K562 (cell line): ENCODE measurements at regions not wholly inside any gene's neighbourhood (a gene's known extent, or its start where the extent isn't known, plus 50 kb on each side); places are given as distances from the start of the nearest gene placed in this dataset.

Experiments used
- ATAC-seq: fragments of 200-7000 bp; cut with Tn5 transposase; 3 replicates; pipeline ENCODE4 v1.9.1; 2020; ENCODE audit warnings: moderate library complexity
- BruUV-seq: library from RNA; stranded (reverse); fragments of 400-500 nt; replicated peaks from 2 replicates; lab custom pipeline; 2021; lab: Mats Ljungman, UMichigan
- CTCF ChIA-PET: fragments of 300-600 bp; formaldehyde crosslinking; extraction: SDS; loops from one replicate; lab custom pipeline; 2021; ENCODE audit warnings: low intra/inter-chr PET ratio; lab: Yijun Ruan, JAX
- POLR2A ChIA-PET: fragments of 300-600, 350-650 bp; sonication (Branson Sonifier 250); formaldehyde crosslinking; extraction: SDS; loops from one replicate; lab custom pipeline; 2021; ENCODE audit warnings: antibody characterized with exemption, inconsistent platforms; lab: Yijun Ruan, JAX
- DNase-seq, 4 experiments: peaks; one replicate each; pipeline versions ENCODE4 v3.0.0 to v3.0.0-alpha.2; 2011 to 2018; ENCODE audit warnings: low spot score in 3 of 4, mixed read lengths in 3 of 4; ENCODE audit errors: extremely low read depth in 1 of 4
- FAIRE-seq: peaks from 2 replicates; lab custom pipeline; 2011; peaks lifted over from hg19 to GRCh38; lab: Jason Lieb, UNC
- H2AFZ ChIP-seq: 2 replicates; pipeline ENCODE4 v1.6.0; 2011; ENCODE audit warnings: low read depth, low read length, control low read depth, inconsistent platforms
- H3K27ac ChIP-seq: fragments of 200-600 bp; 3 replicates; pipeline ENCODE4 v1.8.0; 2011; ENCODE audit warnings: low read depth, mild to moderate bottlenecking, control low read depth, inconsistent platforms, low read length, moderate library complexity, mixed read lengths; ENCODE audit errors: extremely low read depth
- H3K27me3 ChIP-seq, 2 experiments: fragments of 300-600 bp in 1 of 2; 2 replicates in 1 of 2; 3 replicates in 1 of 2; pipeline versions ENCODE4 v1.6.0 to v1.8.0; 2011; ENCODE audit warnings: inconsistent platforms in 2 of 2, low read length in 2 of 2, mild to moderate bottlenecking in 1 of 2, mixed read lengths in 1 of 2, moderate library complexity in 1 of 2; ENCODE audit not compliant: control insufficient read depth in 2 of 2, insufficient read depth in 2 of 2
- H3K36me3 ChIP-seq: fragments of 300-600 bp; 3 replicates; pipeline ENCODE4 v1.8.0; 2011; ENCODE audit warnings: mild to moderate bottlenecking, low read length, inconsistent platforms; ENCODE audit not compliant: control insufficient read depth, insufficient read depth
- H3K4me1 ChIP-seq, 2 experiments: fragments of 200-600 bp in 1 of 2; replicated peaks in 1 of 2; 2 replicates in 1 of 2; 3 replicates in 1 of 2; pipeline versions ENCODE4 v1.5.1 to v1.8.0; 2011; ENCODE audit warnings: inconsistent platforms in 2 of 2, low read length in 2 of 2, mild to moderate bottlenecking in 1 of 2, mixed read lengths in 1 of 2, moderate library complexity in 1 of 2; ENCODE audit not compliant: control insufficient read depth in 2 of 2, insufficient read depth in 2 of 2
- H3K4me2 ChIP-seq: 2 replicates; pipeline ENCODE4 v1.6.1; 2011; ENCODE audit warnings: low read length, control low read depth, inconsistent platforms, mixed read lengths; ENCODE audit not compliant: insufficient read depth
- H3K4me3 ChIP-seq: fragments of 200-600 bp; sonication (generic), shearing (Covaris generic); 2 replicates; pipeline ENCODE4 v1.5.1; 2016; ENCODE audit warnings: control low read depth, inconsistent platforms
- H3K79me2 ChIP-seq: fragments of 200-600 bp; 3 replicates; pipeline ENCODE4 v1.8.0; 2011; ENCODE audit warnings: low read length, inconsistent platforms; ENCODE audit not compliant: control insufficient read depth, insufficient read depth
- H3K9ac ChIP-seq, 2 experiments: 2 replicates each; pipeline versions ENCODE4 v1.6.0 to v1.6.1; 2011; ENCODE audit warnings: low read depth in 2 of 2, low read length in 2 of 2, control low read depth in 1 of 2, inconsistent platforms in 1 of 2, mild to moderate bottlenecking in 1 of 2, mixed read lengths in 1 of 2; ENCODE audit not compliant: insufficient read depth in 1 of 2
- H3K9me1 ChIP-seq: one replicate; pipeline ENCODE4 v1.6.0; 2011; ENCODE audit warnings: inconsistent platforms, mild to moderate bottlenecking, low read length, moderate library complexity; ENCODE audit not compliant: control insufficient read depth, insufficient read depth
- H3K9me3 ChIP-seq: replicated peaks from 2 replicates; pipeline ENCODE4 v1.5.1; 2011; ENCODE audit warnings: low read depth, low read length, inconsistent platforms; ENCODE audit not compliant: control insufficient read depth, insufficient read depth
- H4K20me1 ChIP-seq: replicated peaks from 2 replicates; pipeline ENCODE4 v1.6.1; 2011; ENCODE audit warnings: low read length, inconsistent platforms, mixed read lengths; ENCODE audit not compliant: control insufficient read depth, insufficient read depth
- CBFB ChIP-seq: sonication (generic); formaldehyde crosslinking; IDR thresholded peaks from 2 replicates; pipeline ENCODE4 v1.4.0; 2020; ENCODE audit warnings: mild to moderate bottlenecking, missing genetic modification reagents
- DACH1 ChIP-seq: fragments of 450-650 bp; IDR thresholded peaks from 2 replicates; pipeline ENCODE4 v1.6.1; 2018; ENCODE audit not compliant: partially characterized antibody
- FOXP1 ChIP-seq: sonication (generic); formaldehyde crosslinking; IDR thresholded peaks from 2 replicates; pipeline ENCODE4 v1.8.0; 2022; ENCODE audit warnings: mild to moderate bottlenecking, missing genetic modification reagents
- HMG20B ChIP-seq: fragments of 250-450 bp; sonication (Bioruptor Pico); IDR thresholded peaks from 2 replicates; pipeline ENCODE4 v1.5.0; 2021; ENCODE audit warnings: mild to moderate bottlenecking
- HOXB6 ChIP-seq: fragments of 250-450 bp; sonication (Bioruptor Pico); IDR thresholded peaks from 2 replicates; pipeline ENCODE4 v1.5.1; 2022; ENCODE audit warnings: mild to moderate bottlenecking, borderline replicate concordance
- JUN ChIP-seq, 2 experiments: sonication (generic) in 1 of 2; formaldehyde crosslinking in 1 of 2; IDR thresholded peaks; 2 replicates each; pipeline versions ENCODE4 v1.6.1 to v1.8.0; 2012 to 2022; ENCODE audit warnings: borderline replicate concordance in 2 of 2, mild to moderate bottlenecking in 2 of 2, improper control_type of control experiment in 1 of 2, low read depth in 1 of 2, low read length in 1 of 2, missing genetic modification reagents in 1 of 2
- KDM5B ChIP-seq: fragments of 200-600 bp; sonication (generic); IDR thresholded peaks from 2 replicates; pipeline ENCODE4 v1.6.1; 2012; ENCODE audit warnings: low read depth, mild to moderate bottlenecking, moderate library complexity, low read length, control low read depth, inconsistent platforms; ENCODE audit not compliant: insufficient replicate concordance
- MEIS2 ChIP-seq: fragments of 450-650 bp; IDR thresholded peaks from 2 replicates; pipeline ENCODE4 v1.6.1; 2014; ENCODE audit warnings: mild to moderate bottlenecking; ENCODE audit not compliant: partially characterized antibody
- TCF3 ChIP-seq: sonication (generic); formaldehyde crosslinking; IDR thresholded peaks from 2 replicates; pipeline ENCODE4 v1.4.0; 2020; ENCODE audit warnings: mild to moderate bottlenecking, missing genetic modification reagents
- TCF7 ChIP-seq: sonication (generic); IDR thresholded peaks from 2 replicates; pipeline ENCODE4 v1.6.1; 2016; ENCODE audit warnings: antibody characterized with exemption, borderline replicate concordance
- ZC3H11A ChIP-seq: IDR thresholded peaks from 2 replicates; pipeline ENCODE4 v1.6.1; 2012; ENCODE audit warnings: low read depth, low read length, improper control_type of control experiment
- ZC3H8 ChIP-seq: fragments of 450-650 bp; IDR thresholded peaks from 2 replicates; pipeline ENCODE4 v1.6.1; 2017
- ZNF140 ChIP-seq: fragments of 250-450 bp; sonication (Bioruptor Pico); IDR thresholded peaks from 2 replicates; pipeline ENCODE4 v1.8.0; 2021; ENCODE audit warnings: moderate library complexity, mild to moderate bottlenecking, inconsistent platforms
- ZNF224 ChIP-seq: sonication (generic); formaldehyde crosslinking; IDR thresholded peaks from 2 replicates; pipeline ENCODE4 v1.8.0; 2022; ENCODE audit warnings: mild to moderate bottlenecking, missing genetic modification reagents
- WGBS: fragments of 100-300 bp; shearing (Covaris generic); methylation state at CpG from one replicate; pipeline ENCODE4 v1.1.6; 2016; ENCODE audit warnings: low coverage, mixed read lengths; ENCODE audit not compliant: insufficient coverage; ENCODE audit errors: missing lambda C conversion rate; 5-methylcytosine and 5-hydroxymethylcytosine counted together
- in situ Hi-C: fragments of 300-500 bp; cut with MboI; formaldehyde crosslinking; loops from 4 replicates; pipeline ENCODE4 v1.15.0; 2018; ENCODE audit warnings: inconsistent platforms, mixed read lengths
- intact Hi-C: fragments of 100-400 bp; cut with micrococcal nuclease; formaldehyde crosslinking; loops from 2 replicates; pipeline ENCODE4 v1.14.2; 2022
- TF ChIP-seq, protein P1 (sequence below): sonication (generic); formaldehyde crosslinking; IDR thresholded peaks from 2 replicates; pipeline ENCODE4 v1.8.1; 2023; ENCODE audit warnings: mild to moderate bottlenecking, missing genetic modification reagents, moderate library complexity
- TF ChIP-seq, protein P2 (sequence below), 2 experiments: fragments of 200-800 bp in 1 of 2; sonication (Bioruptor generic) in 1 of 2; sonication (generic) in 1 of 2; formaldehyde crosslinking in 1 of 2; IDR thresholded peaks in 1 of 2; conservative IDR thresholded peaks in 1 of 2; 2 replicates each; pipeline versions ENCODE4 v1.5.0 to v1.6.1; 2016 to 2020; ENCODE audit warnings: missing compliant biosample characterization in 1 of 2, missing genetic modification characterization in 1 of 2, missing genetic modification reagents in 1 of 2

DNA sequence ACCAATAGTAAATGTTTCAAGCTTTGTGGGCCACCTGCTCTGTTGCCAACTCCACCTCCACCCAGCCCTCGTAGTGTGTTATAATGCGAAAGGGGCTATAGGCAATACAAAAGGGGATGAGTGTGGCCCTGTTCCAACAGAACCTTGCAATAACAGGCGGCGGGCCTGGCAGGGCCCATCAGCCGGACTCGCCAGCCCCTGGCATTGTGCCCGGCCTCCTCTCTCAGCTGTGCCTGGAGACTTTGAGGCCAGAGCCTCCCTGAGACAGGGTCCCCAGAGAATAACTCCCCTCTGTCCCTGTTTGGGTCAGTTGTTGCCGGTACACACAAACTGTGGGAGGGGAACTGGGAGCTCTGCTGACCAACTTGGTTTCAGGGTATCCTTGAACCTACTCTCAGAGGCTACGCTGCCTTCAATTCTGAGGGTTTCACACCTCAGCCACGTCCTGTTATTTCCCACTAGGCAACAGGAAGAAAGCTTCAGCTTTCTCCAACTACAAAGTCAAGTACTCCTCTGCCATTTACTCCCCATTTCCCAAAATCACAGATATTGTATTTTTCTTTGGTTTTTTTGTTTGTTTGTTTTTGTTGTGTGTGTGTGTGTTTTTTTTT lies 58.0 kb upstream of the ZNF236 start (continued):
- no peak for TF ChIP-seq KDM5B
- TF ChIP-seq ZNF140 (CRISPR knock-in tag): no peak
- TF ChIP-seq, protein P1, sequence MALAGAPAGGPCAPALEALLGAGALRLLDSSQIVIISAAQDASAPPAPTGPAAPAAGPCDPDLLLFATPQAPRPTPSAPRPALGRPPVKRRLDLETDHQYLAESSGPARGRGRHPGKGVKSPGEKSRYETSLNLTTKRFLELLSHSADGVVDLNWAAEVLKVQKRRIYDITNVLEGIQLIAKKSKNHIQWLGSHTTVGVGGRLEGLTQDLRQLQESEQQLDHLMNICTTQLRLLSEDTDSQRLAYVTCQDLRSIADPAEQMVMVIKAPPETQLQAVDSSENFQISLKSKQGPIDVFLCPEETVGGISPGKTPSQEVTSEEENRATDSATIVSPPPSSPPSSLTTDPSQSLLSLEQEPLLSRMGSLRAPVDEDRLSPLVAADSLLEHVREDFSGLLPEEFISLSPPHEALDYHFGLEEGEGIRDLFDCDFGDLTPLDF: no peak
- no peak for TF ChIP-seq DACH1
- no peak for TF ChIP-seq JUN (IDR thresholded peaks at IDR 0.05; ENCODE audit: borderline replicate concordance, low read depth, low read length)
- TF ChIP-seq JUN (CRISPR knock-in tag; IDR thresholded peaks at IDR 0.05; ENCODE audit: borderline replicate concordance): no peak
- no peak for TF ChIP-seq ZC3H11A

DNA sequence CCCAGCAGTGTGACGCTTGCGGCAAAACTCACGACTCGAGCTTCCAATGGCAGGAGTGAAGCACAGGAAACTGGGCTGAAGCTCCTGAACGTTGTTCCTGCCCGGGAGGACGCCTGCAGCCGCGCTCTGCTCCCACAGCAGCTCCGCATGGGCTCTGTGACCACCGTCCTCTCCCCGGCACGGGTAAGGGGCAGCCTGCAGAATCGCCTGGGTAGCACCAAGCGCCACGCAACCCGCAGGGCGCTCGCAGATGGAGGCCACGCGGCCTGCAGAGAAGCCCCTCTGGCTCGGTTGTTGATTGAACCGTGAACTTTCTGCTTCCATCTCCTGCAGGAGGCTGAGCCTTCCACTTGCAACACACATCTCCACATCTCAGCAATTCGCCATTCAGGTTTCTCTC lies 63.3 kb upstream of the ZNF236 start:
- H3K9ac ChIP-seq: no peak overlapping the region; a peak in 1 of 4 replicates
- H3K9me1 ChIP-seq: no peaks in the 10 kb centered on the region
- H3K27me3 ChIP-seq: peaks cover 0 to 5% of the 10 kb centered on the region in 2 experiments; a peak in 4 of 5 replicates
- BruUV-seq: no TSS peak
- H2AFZ ChIP-seq: 0 out of 2 replicates have a peak overlapping the region, but pooled peaks have one; percentile 45
- no peak for FAIRE-seq
- no peak for ATAC-seq
- H4K20me1 ChIP-seq: no peaks in the 10 kb centered on the region
- CTCF ChIA-PET: no interaction called here
- in situ Hi-C loops (no loop called here), intact Hi-C loops (no loop called here)
- no peak for DNase-seq
- no peaks in the 10 kb centered on the region for H3K9me3 ChIP-seq
- POLR2A ChIA-PET: no interaction called here
- no peak overlapping the region for H3K27ac ChIP-seq
- H3K4me1 ChIP-seq: peaks cover 0 to 10% of the 10 kb centered on the region in 2 experiments; a peak in 2 of 5 replicates
- 20% methylated on average over 14 of the region's 24 CpGs for WGBS
- H3K79me2 ChIP-seq: no peaks in the 10 kb centered on the region
- H3K4me3 ChIP-seq: no peak overlapping the region
- H3K36me3 ChIP-seq: no peaks in the 10 kb centered on the region
- H3K4me2 ChIP-seq: no peak overlapping the region
- TF ChIP-seq TCF7: no peak
- TF ChIP-seq, protein P2, sequence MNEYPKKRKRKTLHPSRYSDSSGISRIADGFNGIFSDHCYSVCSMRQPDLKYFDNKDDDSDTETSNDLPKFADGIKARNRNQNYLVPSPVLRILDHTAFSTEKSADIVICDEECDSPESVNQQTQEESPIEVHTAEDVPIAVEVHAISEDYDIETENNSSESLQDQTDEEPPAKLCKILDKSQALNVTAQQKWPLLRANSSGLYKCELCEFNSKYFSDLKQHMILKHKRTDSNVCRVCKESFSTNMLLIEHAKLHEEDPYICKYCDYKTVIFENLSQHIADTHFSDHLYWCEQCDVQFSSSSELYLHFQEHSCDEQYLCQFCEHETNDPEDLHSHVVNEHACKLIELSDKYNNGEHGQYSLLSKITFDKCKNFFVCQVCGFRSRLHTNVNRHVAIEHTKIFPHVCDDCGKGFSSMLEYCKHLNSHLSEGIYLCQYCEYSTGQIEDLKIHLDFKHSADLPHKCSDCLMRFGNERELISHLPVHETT (CRISPR knock-in tag; conservative IDR thresholded peaks at IDR 0.05 in 1 of 2, IDR thresholded peaks at IDR 0.05 in 1 of 2): no peak
- no peak for TF ChIP-seq ZC3H8
- TF ChIP-seq FOXP1 (CRISPR knock-in tag): no peak
- no peak for TF ChIP-seq HOXB6 (CRISPR knock-in tag)
- no peak for TF ChIP-seq ZNF224 (CRISPR knock-in tag)
- TF ChIP-seq TCF3 (CRISPR knock-in tag): no peak
- no peak for TF ChIP-seq MEIS2
- no peak for TF ChIP-seq ZNF140 (CRISPR knock-in tag)
- no peak for TF ChIP-seq CBFB (CRISPR knock-in tag)
- TF ChIP-seq HMG20B (CRISPR knock-in tag): no peak
